NOMO-1 (cell line): ENCODE measurements at regions not wholly inside any gene's neighbourhood (a gene's known extent, or its start where the extent isn't known, plus 50 kb on each side); places are given as distances from the start of the nearest gene placed in this dataset.

Experiments used
- DNase-seq, 2 experiments: peaks; one replicate each; lab custom pipeline; 2025; ENCODE audit not compliant: unreplicated experiment in 2 of 2; lab: John Stamatoyannopoulos, UW

DNA sequence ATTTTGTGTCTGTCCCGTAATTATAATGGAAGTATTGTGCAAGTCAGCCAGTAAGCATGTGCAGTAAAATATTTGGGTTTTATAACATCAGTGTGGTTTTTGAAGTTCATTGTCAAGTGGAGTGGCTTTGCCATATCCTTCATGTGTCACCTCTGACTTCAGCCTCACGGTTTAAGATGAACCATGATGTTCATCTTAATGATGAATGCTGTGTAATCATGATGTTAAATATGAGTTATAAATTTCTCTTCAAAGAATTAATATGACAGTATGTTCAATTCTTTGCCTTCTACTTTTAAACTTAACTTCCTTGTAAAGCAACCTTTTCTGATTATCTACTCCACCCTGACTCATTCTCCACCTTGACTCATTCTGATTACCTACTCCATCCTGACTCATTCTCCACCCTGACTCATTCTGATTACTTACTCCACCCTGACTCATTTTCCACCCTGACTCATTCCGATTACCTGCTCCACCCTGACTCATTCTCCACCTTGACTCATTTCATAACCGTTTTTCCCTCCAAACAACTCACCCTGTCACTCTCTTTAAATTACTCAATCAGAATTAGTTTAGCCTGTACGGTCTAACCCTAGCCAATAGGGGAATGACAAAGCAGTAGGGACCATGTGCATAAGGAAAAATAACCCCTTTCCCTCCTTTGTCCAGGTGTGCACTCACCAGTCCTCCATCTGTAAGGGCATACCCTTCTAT, 50.3 kb upstream of the ANKRD10 start:
- DNase-seq = peak in 1 of 2 experiments; percentile 47
